ENCODE measurements at regions not wholly inside any gene's neighbourhood (a gene's known extent, or its start where the extent isn't known, plus 50 kb on each side); places are given as distances from the start of the nearest gene placed in this dataset.
A peak's percentile ranks its signal among the peaks of the same experiment; 100 is the strongest.

DNA sequence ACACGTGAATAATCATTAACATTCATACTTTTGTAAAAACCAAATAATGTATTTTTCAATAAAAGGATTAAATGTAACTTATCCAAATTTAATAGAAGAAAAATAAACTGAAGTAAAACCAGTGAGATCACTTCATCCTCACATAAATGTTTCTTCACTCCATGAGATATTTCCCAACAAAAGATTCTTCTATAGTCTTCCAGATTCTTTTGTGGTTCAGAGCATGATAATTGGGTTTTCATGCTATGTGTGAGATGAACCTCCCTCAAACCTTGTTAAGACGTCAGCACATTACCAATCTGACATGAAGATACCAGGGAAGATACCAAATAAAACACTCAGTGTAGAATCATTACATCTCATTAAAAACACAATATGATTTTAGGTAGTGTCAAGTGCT, 62.9 kb upstream of the OXGR1 start:
- DNase-seq = no peak

- no peak for DNase-seq
These were observed 64.1 kb upstream of the OXGR1 start for GRCh38 chr13:97058391-97058790.

DNA sequence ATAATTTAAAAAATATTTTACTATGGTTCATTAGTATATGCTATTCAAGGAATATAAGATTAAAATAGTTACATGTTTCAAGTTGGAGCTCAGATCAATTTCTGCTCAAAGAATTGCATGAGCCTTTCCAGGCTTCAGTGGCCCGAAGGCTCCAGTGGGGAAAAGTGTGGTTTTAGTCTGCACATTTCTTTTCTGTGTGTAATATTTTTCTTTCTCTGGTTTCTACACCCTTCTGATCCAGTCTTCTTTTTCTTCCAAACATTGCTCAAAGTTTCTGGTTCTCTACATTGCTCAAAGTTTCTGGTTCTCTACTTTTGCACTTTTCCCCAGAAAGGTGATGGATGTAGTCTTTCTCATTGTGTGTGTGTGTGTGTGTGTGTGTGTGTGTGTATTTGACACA, 64.7 kb upstream of the OXGR1 start:
- DNase-seq = no peak

GRCh38 chr13:97067017-97067895, 73.0 kb upstream of the OXGR1 start:
- no peak for DNase-seq

DNA sequence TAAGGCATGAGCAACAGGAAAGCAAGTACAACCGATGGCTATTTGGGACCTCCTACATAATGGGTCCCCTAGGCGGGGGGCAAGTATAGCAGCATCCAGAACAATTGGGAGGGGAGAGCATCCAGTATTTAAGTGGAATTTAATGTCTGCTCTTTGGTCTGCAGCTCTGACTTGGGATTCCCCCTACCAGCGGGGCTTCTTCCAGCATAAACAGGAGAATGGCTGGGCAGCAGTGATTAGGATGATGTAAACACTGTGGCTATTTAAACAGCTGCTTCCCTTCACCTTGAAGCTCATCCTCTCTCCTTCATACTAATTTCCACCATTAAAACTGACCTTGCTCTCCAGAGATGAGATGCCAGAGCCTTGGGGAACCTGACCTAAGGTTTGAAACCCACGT, 73.9 kb upstream of the OXGR1 start:
- no peak for DNase-seq

- DNase-seq = no peak
These were observed 75.0 kb upstream of the OXGR1 start for GRCh38 chr13:97069050-97069815.

DNA sequence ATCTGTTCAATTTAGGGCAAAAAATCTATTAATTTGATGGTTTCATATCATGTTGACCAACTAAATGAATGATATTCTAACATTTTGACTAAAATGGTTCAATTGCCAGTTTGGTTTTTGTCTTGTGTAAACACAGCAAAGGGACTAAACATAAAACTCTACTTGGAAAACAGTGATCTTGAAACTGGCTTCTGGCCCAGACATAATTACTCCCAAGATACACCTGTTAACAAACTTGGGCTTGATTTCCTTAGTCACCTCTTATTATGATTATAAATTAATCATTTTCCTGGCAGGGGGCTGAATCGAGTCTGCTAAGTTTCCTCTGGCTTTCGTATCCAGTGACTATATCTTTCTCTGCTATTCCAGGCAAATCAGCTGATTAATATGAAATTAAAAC, 78.0 kb upstream of the OXGR1 start:
- DNase-seq = no peak

- no peak for DNase-seq
These were observed 80.3 kb upstream of the OXGR1 start for GRCh38 chr13:97074618-97075017.

DNA sequence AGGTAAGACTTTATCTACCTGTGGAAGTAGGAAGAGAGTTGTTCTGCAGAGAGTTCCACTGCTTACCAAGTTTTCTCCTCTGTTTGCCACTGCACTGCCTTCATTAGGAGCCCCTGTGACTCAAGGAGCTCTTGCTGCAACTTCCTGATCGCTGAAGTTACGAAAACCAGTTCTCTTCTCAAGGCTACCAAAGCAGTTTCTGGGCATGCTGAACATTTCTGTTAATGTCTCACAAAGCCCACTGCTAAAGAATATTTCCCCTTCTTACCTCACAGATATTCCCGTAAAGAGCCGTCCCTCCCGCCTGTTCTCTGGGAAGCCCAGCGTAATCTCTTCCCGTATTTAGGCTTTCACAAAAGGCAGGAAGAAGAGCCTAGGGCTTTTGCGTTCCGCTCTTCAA, 82.6 kb upstream of the OXGR1 start:
- DNase-seq = no peak

DNA sequence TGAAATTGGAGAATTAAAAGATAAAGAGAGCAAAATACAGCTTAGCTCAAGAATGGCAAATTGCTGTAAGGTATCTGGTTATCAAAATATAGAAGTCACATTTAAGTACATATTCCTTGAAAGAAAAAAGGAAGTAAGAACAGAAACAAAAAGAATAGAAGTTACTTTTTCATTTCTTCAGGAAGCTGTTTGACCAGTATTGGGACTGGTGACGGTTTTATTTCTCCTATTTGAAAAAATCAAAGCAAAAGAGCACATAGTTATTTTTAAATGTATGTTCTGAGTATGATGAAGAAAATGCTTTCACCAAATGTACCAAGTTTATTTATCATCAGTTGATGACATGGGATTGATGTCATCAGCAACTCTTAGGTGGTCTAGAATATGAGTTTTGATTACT, 83.1 kb upstream of the OXGR1 start:
- no peak for DNase-seq

- DNase-seq = no peak
These were observed 85.5 kb upstream of the OXGR1 start for GRCh38 chr13:97079726-97080125.

DNA sequence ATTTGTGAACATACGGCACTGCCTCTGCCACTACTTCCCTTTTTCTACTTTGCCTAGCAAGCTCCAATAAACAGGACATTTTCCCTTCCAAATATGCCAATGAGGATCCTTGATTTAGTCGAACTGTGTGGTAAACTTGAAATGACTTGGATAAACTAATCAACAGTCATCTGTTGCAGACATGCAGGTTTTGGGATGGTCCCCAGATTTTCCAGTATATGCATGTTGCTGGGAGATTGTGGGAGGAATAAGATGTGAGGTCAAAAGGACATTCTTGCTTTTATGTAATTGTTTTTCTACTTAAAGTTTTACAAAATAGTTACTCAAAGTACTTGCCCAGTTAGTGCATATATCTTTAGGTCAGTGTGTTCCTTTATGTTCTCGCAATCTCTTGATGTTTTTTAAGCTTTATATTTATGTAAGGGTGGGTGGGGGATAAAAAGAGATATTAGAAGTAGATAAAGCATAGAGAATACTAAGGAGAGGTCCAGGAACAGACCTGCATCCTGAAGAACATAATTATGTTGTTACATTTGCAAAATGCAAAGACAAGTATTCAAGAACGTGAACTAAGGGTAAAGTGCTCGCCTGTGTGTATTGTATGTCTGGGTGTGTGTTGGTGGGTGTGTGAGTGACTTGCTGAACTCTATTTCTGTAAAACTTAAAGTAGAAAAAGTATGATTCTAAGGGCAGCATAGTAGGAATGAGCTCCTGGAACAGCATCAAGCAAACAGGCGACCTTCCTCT, 88.4 kb upstream of the OXGR1 start:
- no peak for DNase-seq

DNA sequence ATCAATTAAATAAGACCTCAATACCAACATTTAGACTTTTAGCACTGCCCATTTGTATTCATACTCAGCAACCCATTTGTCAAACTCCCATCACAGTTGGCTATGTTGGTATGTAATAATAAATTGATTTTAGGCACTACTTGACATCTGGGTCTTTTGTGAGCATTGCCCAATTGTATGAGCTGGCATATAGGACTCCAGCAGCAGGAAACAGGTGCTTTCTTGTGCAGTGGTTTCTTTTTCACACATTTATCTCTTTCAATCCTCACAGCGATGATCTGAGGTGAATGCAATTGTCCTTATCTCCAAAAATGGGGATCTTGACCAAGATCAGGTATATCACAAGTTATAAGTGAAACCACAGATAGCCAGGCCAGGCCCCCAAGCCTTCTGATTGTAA, 96.9 kb upstream of the OXGR1 start:
- no peak for DNase-seq

DNA sequence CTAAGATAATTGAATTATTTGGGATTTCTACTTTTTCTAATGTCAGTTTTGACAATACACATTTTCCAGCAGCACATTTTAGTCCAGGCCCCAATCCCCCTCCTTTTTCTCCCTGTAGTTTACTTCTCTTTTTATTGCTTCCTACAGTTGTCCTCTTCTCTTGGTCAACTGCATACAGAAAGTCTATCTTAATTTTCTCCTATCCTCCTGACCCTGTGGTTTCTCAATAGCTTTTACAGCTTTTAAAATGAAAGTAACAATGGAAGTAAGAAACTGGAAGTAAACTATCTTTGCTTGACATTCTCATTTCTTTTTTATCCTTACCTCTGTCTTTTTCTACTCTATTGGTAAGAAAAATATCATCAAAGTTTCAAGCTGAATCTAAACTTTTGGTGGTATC, 106.5 kb upstream of the OXGR1 start:
- no peak for DNase-seq

DNA sequence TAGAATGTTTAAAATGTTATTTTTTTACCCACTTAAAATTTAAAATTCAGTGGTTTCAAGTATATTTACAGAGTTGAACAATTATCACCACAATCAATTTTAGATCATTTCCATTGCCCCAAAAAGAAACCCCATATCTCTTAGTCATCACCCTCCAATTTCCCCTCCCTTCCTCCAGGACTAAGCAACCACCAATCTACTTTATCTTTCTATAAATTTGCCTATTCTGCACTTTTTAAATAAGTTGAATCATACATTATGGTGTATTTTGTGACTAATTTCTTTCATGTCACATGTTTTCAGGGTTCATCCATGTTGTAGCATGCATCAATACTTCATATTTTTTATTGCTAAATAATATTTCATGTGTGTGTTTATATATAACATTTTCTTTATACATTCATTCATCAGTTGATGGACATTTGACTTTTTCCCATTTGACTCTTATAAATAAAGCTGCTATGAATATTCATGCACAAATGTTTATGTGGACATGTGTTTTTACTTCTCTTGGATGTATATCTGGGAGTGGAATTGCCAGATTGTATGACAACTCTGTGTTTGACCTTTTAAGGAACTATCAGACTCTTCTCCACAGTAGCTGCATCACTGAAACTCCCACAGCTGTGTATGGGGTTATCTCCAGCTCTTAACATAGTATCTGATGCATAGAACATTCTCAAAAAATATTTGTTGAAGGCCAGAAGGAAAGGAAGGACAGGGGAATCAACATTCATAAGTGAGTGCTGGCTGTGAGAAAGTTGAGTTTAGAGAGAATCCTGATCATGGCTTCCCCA, 107.8 kb upstream of the OXGR1 start:
- DNase-seq = no peak

GRCh38 chr13:97106323-97106722, 112.0 kb upstream of the OXGR1 start:
- no peak for DNase-seq

DNA sequence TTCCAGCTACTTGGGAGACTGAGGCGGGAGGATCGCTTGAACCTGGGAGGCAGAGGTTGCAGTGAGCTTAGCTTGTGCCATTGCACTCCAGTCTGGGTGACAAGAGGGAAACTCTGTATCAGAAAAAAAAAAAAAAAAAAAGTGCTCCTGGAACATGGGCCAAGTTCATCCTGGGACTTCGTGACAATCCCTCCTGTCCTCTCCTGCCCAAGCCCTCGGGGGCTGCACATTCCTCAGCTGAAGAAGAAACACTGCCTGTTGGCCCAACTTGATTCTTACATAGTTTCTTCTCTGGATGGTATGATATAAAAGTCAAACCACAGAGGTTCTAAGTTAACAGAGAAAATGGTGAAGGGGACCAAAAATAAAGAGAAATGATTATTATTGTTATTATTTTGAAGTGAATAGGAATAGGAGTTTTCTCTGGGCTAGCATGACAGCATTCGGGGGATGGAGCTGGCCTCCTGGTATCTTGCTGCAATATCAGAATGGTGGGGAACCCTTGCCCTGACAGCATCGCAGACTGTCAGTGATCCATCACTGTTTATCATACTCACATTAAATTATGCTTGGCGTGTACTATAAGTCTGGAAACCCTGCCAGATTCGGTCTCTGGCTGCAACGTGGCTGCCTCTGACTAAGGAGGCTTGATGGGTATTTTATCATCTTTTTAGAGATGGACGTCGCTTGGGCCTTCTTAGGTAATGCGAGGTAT, 113.7 kb upstream of the OXGR1 start:
- no peak for DNase-seq

- DNase-seq = no peak
These were observed 113.6 kb upstream of the MBNL2 start for GRCh38 chr13:97108530-97108900.

- no peak for DNase-seq
These were observed 112.9 kb upstream of the MBNL2 start for GRCh38 chr13:97109256-97109655.

DNA sequence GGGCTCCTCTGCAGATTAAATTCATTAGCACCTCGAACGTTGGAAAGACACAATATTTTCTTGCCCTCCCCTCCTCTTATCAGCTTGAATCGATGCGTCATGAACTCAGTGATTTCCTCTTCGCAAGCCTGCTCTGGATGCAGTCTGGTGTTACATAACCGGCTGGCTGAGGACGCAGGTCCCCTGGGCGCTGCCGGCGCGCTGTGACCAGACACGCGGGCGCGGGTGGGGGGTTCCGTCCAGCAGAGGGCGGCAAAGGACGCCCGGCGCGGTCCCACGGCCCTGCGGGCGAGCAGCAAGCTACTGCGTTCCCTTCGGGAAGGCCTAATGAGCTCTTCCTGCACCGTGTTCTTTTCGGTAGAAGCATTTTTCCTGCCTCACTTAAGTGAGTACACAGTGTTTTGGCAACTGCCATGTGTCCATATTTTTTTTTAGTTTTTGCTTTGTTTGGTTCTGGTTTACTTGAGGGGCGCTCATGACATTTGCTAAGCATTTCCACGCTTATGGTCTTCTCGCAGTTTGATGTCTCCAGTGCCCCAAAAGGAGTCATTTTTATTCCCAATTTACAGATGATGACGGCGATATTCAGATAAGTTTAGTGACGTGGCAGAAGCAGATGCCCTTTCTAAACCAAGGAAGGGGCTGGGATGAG, 112.2 kb upstream of the MBNL2 start:
- DNase-seq = peak; percentile 79

DNA sequence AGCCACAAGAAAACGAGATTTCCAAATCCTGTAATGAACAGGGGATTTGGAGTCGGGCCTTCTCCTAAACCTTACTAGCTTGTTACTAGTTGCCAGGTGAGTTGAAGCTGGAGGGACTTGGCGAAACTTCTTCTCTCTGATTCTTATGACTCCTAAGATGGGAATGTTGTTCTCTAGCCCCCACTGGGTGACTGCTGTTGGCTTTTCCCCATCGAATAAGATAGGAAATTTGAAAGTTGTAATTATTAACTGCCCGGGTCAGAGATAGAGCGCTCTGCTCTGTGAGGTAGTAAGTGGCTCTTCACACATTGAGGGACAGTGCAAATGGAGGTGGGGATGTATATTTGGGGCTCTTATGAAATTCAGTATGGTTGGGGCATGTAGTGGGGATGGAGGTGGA, 111.2 kb upstream of the MBNL2 start:
- no peak for DNase-seq

DNA sequence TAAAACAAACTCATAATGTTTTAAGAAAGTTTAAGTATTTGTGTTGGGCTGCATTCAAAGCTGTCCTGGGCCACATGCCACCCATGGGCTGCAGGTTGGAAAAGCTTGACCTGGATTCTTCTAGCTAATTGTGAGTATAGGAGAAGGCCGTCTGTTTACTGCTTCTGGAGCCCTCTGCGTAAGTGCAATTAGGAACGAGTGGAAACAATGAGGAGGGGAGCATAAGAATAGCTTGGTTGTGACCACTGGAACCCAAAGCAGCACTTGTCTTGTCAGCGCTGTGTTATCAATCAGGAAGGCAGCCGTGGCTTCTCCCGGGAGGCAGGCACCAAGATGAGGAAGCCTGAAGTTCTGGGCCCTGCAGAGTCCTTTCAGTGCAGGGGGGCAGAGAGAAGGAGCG, 110.4 kb upstream of the MBNL2 start:
- no peak for DNase-seq
